Fibroblast of lung (primary cell): ENCODE measurements at regions not wholly inside any gene's neighbourhood (a gene's known extent, or its start where the extent isn't known, plus 50 kb on each side); places are given as distances from the start of the nearest gene placed in this dataset.

Source experiments
- DNase-seq, 2 donors: peaks; one replicate each; pipeline versions ENCODE4 v3.0.0 to v3.0.0-alpha.2; 2010; ENCODE audit warnings: low read depth in 2 of 2
- H2AFZ ChIP-seq: 2 replicates; pipeline ENCODE4 v1.5.1; 2012; ENCODE audit warnings: low read length, control low read depth, inconsistent platforms
- H3K27ac ChIP-seq: 2 replicates; pipeline ENCODE4 v1.5.1; 2011; ENCODE audit warnings: low read length, control low read depth; ENCODE audit not compliant: insufficient read depth
- H3K27me3 ChIP-seq: 2 replicates; pipeline ENCODE4 v1.5.1; 2011; ENCODE audit warnings: mild to moderate bottlenecking, low read length; ENCODE audit not compliant: control insufficient read depth, insufficient read depth
- H3K36me3 ChIP-seq: 2 replicates; pipeline ENCODE4 v1.5.1; 2011; ENCODE audit warnings: low read length; ENCODE audit not compliant: control insufficient read depth, insufficient read depth
- H3K4me1 ChIP-seq: 2 replicates; pipeline ENCODE4 v1.5.1; 2011; ENCODE audit warnings: low read length; ENCODE audit not compliant: control insufficient read depth, insufficient read depth; ENCODE audit errors: extremely low read depth
- H3K4me2 ChIP-seq: 2 replicates; pipeline ENCODE4 v1.5.1; 2011; ENCODE audit warnings: low read length, control low read depth; ENCODE audit not compliant: insufficient read depth; ENCODE audit errors: extremely low read depth
- H3K4me3 ChIP-seq, 4 experiments: fragments of 200-600 bp in 1 of 4; sonication (generic) in 1 of 4; replicated peaks in 1 of 4; 2 replicates each; pipeline ENCODE4 v1.5.1; 2011 to 2016; ENCODE audit warnings: low read length in 4 of 4, low read depth in 3 of 4, mild to moderate bottlenecking in 3 of 4, control low read depth in 2 of 4, inconsistent platforms in 1 of 4, mixed read lengths in 1 of 4; ENCODE audit not compliant: insufficient read depth in 1 of 4; ENCODE audit errors: control extremely low read depth in 1 of 4
- H3K79me2 ChIP-seq: 2 replicates; pipeline ENCODE4 v1.5.1; 2012; ENCODE audit warnings: mild to moderate bottlenecking, low read length, inconsistent platforms; ENCODE audit not compliant: control insufficient read depth, insufficient read depth
- H3K9ac ChIP-seq: 2 replicates; pipeline ENCODE4 v1.5.1; 2011; ENCODE audit warnings: mild to moderate bottlenecking, low read length, control low read depth; ENCODE audit not compliant: insufficient read depth
- H3K9me3 ChIP-seq: 2 replicates; pipeline ENCODE4 v1.5.1; 2012; ENCODE audit warnings: low read depth, low read length; ENCODE audit not compliant: control insufficient read depth, insufficient read depth
- H4K20me1 ChIP-seq: 2 replicates; pipeline ENCODE4 v1.5.1; 2011; ENCODE audit warnings: low read length; ENCODE audit not compliant: control insufficient read depth, insufficient read depth; ENCODE audit errors: extremely low read depth
- CTCF ChIP-seq, 2 donors: IDR thresholded peaks in 1 of 2; conservative IDR thresholded peaks in 1 of 2; 1 replicate in 1 of 2; 2 replicates in 1 of 2; pipeline ENCODE4 v1.5.1; 2011 to 2012; ENCODE audit warnings: low read length in 2 of 2, control low read depth in 1 of 2, inconsistent platforms in 1 of 2, low read depth in 1 of 2, mild to moderate bottlenecking in 1 of 2
- EZH2 ChIP-seq: IDR thresholded peaks from 2 replicates; pipeline ENCODE4 v1.5.1; 2012; ENCODE audit warnings: low read length, control low read depth, mild to moderate bottlenecking; ENCODE audit errors: missing control alignments

GRCh38 chr6:9957215-9957759 lies 457.6 kb downstream of the TFAP2A start:
- Histone ChIP-seq H3K4me1 (no peaks in the 10 kb centered on the region), H3K79me2 (no peaks in the 10 kb centered on the region), H2AFZ (no peak overlapping the region), H3K9me3 (no peaks in the 10 kb centered on the region), H3K36me3 (no peaks in the 10 kb centered on the region), H4K20me1 (no peaks in the 10 kb centered on the region), H3K4me2 (no peak overlapping the region), H3K4me3 (no peak overlapping the region), H3K27me3 (no peaks in the 10 kb centered on the region), H3K9ac (no peak overlapping the region), H3K27ac (no peak overlapping the region)
- DNase-seq = no peak
- TF ChIP-seq EZH2 (no peak), CTCF (conservative IDR thresholded peaks at IDR 0.05 in 1 of 2, IDR thresholded peaks at IDR 0.05 in 1 of 2; ENCODE audit: low read depth in 1 of 2, low read length in 2 of 2) (no peak)

- Histone ChIP-seq H4K20me1 (no peaks in the 10 kb centered on the region), H3K27me3 (no peaks in the 10 kb centered on the region), H3K36me3 (no peaks in the 10 kb centered on the region), H2AFZ (no peak overlapping the region), H3K4me2 (no peak overlapping the region), H3K27ac (no peak overlapping the region), H3K4me3 (no peak overlapping the region), H3K79me2 (no peaks in the 10 kb centered on the region), H3K9me3 (no peaks in the 10 kb centered on the region), H3K4me1 (no peaks in the 10 kb centered on the region), H3K9ac (no peak overlapping the region)
- no peak for DNase-seq
- TF ChIP-seq CTCF (conservative IDR thresholded peaks at IDR 0.05 in 1 of 2, IDR thresholded peaks at IDR 0.05 in 1 of 2; ENCODE audit: low read depth in 1 of 2, low read length in 2 of 2) = no peak
- TF ChIP-seq EZH2 = no peak
These were observed 466.2 kb downstream of the TFAP2A start for GRCh38 chr6:9948678-9949077.

GRCh38 chr6:9943986-9944385 lies 470.9 kb downstream of the TFAP2A start:
- TF ChIP-seq CTCF (conservative IDR thresholded peaks at IDR 0.05 in 1 of 2, IDR thresholded peaks at IDR 0.05 in 1 of 2; ENCODE audit: low read depth in 1 of 2, low read length in 2 of 2) = no peak
- TF ChIP-seq EZH2 = no peak
- H3K9ac ChIP-seq = no peak overlapping the region
- H3K4me3 ChIP-seq = no peak overlapping the region
- H3K27me3 ChIP-seq = no peaks in the 10 kb centered on the region
- no peaks in the 10 kb centered on the region for H3K9me3 ChIP-seq
- H4K20me1 ChIP-seq = no peaks in the 10 kb centered on the region
- no peaks in the 10 kb centered on the region for H3K79me2 ChIP-seq
- H3K4me1 ChIP-seq = no peaks in the 10 kb centered on the region
- no peaks in the 10 kb centered on the region for H3K36me3 ChIP-seq
- H3K4me2 ChIP-seq = no peak overlapping the region
- H3K27ac ChIP-seq = no peak overlapping the region
- H2AFZ ChIP-seq = no peak overlapping the region
- no peak for DNase-seq
